GM18507 (cell line): ENCODE measurements at regions not wholly inside any gene's neighbourhood (a gene's known extent, or its start where the extent isn't known, plus 50 kb on each side); places are given as distances from the start of the nearest gene placed in this dataset.

Experiments used
- DNase-seq: peaks from one replicate; pipeline ENCODE4 v3.0.0; 2011; ENCODE audit warnings: low read depth; ENCODE audit not compliant: insufficient read length; ENCODE audit errors: extremely low spot score
- FAIRE-seq: peaks from 2 replicates; lab custom pipeline; 2011; peaks lifted over from hg19 to GRCh38; lab: Jason Lieb, UNC

GRCh38 chr12:115232455-115233156, 548.6 kb upstream of the TBX3 start:
- FAIRE-seq (no peak), DNase-seq (no peak)

GRCh38 chr12:115230606-115231005, 546.6 kb upstream of the TBX3 start:
- no peak for FAIRE-seq
- no peak for DNase-seq

- FAIRE-seq (no peak), DNase-seq (no peak)
These were observed 545.5 kb upstream of the TBX3 start for GRCh38 chr12:115229517-115229916.

- DNase-seq: no peak
- FAIRE-seq: no peak
These were observed 544.5 kb upstream of the TBX3 start for GRCh38 chr12:115228434-115228833.

GRCh38 chr12:115227137-115227615, 543.2 kb upstream of the TBX3 start:
- FAIRE-seq (no peak), DNase-seq (no peak)

- FAIRE-seq (no peak), DNase-seq (no peak)
These were observed 541.9 kb upstream of the TBX3 start for GRCh38 chr12:115225845-115226244.

- DNase-seq: no peak
- FAIRE-seq: no peak
These were observed 540.0 kb upstream of the TBX3 start for GRCh38 chr12:115223991-115224390.

- no peak for FAIRE-seq
- DNase-seq: no peak
These were observed 539.3 kb upstream of the TBX3 start for GRCh38 chr12:115223322-115223721.

GRCh38 chr12:115222220-115222619, 538.2 kb upstream of the TBX3 start:
- FAIRE-seq (no peak), DNase-seq (no peak)

GRCh38 chr12:115216301-115216700, 532.3 kb upstream of the TBX3 start:
- DNase-seq: no peak
- no peak for FAIRE-seq

GRCh38 chr12:115215544-115215943, 531.6 kb upstream of the TBX3 start:
- FAIRE-seq (no peak), DNase-seq (no peak)

- FAIRE-seq (no peak), DNase-seq (no peak)
These were observed 529.6 kb upstream of the TBX3 start for GRCh38 chr12:115213538-115214016.

GRCh38 chr12:115213118-115213517, 529.1 kb upstream of the TBX3 start:
- FAIRE-seq (no peak), DNase-seq (no peak)

GRCh38 chr12:115212356-115212755, 528.4 kb upstream of the TBX3 start:
- DNase-seq (no peak), FAIRE-seq (no peak)

- DNase-seq: no peak
- FAIRE-seq: no peak
These were observed 526.7 kb upstream of the TBX3 start for GRCh38 chr12:115210533-115211252.

- no peak for FAIRE-seq
- DNase-seq: no peak
These were observed 525.3 kb upstream of the TBX3 start for GRCh38 chr12:115209230-115209629.

- DNase-seq: no peak
- no peak for FAIRE-seq
These were observed 524.1 kb upstream of the TBX3 start for GRCh38 chr12:115208098-115208497.

- no peak for FAIRE-seq
These were observed 523.4 kb upstream of the TBX3 start for GRCh38 chr12:115207216-115207915.

GRCh38 chr12:115206801-115207200, 522.8 kb upstream of the TBX3 start:
- FAIRE-seq (no peak), DNase-seq (no peak)

More at GRCh38 chr12:115207216-115207915, 523.4 kb upstream of the TBX3 start:
- no peak for DNase-seq

- no peak for DNase-seq
- FAIRE-seq: no peak
These were observed 521.9 kb upstream of the TBX3 start for GRCh38 chr12:115205755-115206308.
